ENCODE measurements at regions not wholly inside any gene's neighbourhood (a gene's known extent, or its start where the extent isn't known, plus 50 kb on each side); places are given as distances from the start of the nearest gene placed in this dataset.

GRCh38 chr21:32914424-32915039, 111.2 kb upstream of the OLIG2 start:
- H3K36me3 ChIP-seq (ENCODE audit: control insufficient read depth, insufficient read depth, low read length), result no peaks in the 10 kb centered on the region
- no peak overlapping the region for H3K23ac ChIP-seq (ENCODE audit: low read depth, low read length)
- CTCF ChIA-PET, result no interaction called here
- no peak overlapping the region for H2AFZ ChIP-seq (replicated peaks; ENCODE audit: low read length, poor library complexity)
- no peak overlapping the region for H2AK5ac ChIP-seq (ENCODE audit: low read depth, low read length)
- no peak overlapping the region for H2BK15ac ChIP-seq (ENCODE audit: low read depth, low read length)
- no peak overlapping the region for H3K4ac ChIP-seq (ENCODE audit: low read depth, low read length)
- no peak overlapping the region for H3K4me3 ChIP-seq (ENCODE audit: insufficient read depth, low read depth, low read length)
- no peak overlapping the region for H2AK9ac ChIP-seq (replicated peaks; ENCODE audit: low read depth, low read length, poor library complexity)
- dilution Hi-C loops (cut with HindIII; ENCODE audit: low sequenced_read_pairs, unreplicated experiment) (no loop called here), intact Hi-C loops (cut with micrococcal nuclease) (no loop called here), in situ Hi-C loops (cut with MboI; ENCODE audit: low sequenced_read_pairs) (no loop called here)
- no peak overlapping the region for H3K14ac ChIP-seq (replicated peaks; ENCODE audit: low read depth, low read length)
- no peak overlapping the region for H2BK120ac ChIP-seq (ENCODE audit: low read depth, low read length)
- TF ChIP-seq POLR2A (IDR thresholded peaks at IDR 0.05; ENCODE audit: low read depth, low read length) (no peak), FOS (IDR thresholded peaks at IDR 0.05; ENCODE audit: low read depth, low read length) (no peak), CTCF (conservative IDR thresholded peaks at IDR 0.05; ENCODE audit: low read depth, low read length) (no peak), SMC3 (IDR thresholded peaks at IDR 0.05; ENCODE audit: low read depth, low read length) (no peak), NFE2L2 (IDR thresholded peaks at IDR 0.05; ENCODE audit: low read depth, low read length) (no peak), CHD1 (IDR thresholded peaks at IDR 0.05; ENCODE audit: low read depth, low read length) (no peak), RCOR1 (IDR thresholded peaks at IDR 0.05; ENCODE audit: insufficient replicate concordance, low read length) (no peak), USF2 (IDR thresholded peaks at IDR 0.05; ENCODE audit: low read depth, low read length) (no peak), RFX5 (IDR thresholded peaks at IDR 0.05; ENCODE audit: low read depth, low read length) (no peak), ELK1 (IDR thresholded peaks at IDR 0.05; ENCODE audit: borderline replicate concordance, low read depth, low read length) (no peak), MXI1 (IDR thresholded peaks at IDR 0.05; ENCODE audit: borderline replicate concordance, low read depth, low read length) (no peak), CEBPB (IDR thresholded peaks at IDR 0.05; ENCODE audit: low read depth, low read length) (no peak), MAFK (IDR thresholded peaks at IDR 0.05; ENCODE audit: low read depth, low read length) (no peak), MAZ (IDR thresholded peaks at IDR 0.05; ENCODE audit: borderline replicate concordance, low read depth, low read length) (no peak), BHLHE40 (IDR thresholded peaks at IDR 0.05; ENCODE audit: low read depth, low read length) (no peak), RAD21 (IDR thresholded peaks at IDR 0.05; ENCODE audit: low read length) (no peak)
- H3K4me2 ChIP-seq (ENCODE audit: low read depth, low read length), result no peak overlapping the region
- H4K8ac ChIP-seq (ENCODE audit: low read depth in 2 of 2, low read length in 2 of 2), result no peak overlapping the region
- H3K79me1 ChIP-seq (ENCODE audit: low read depth in 1 of 2, low read length in 2 of 2), result no peaks in the 10 kb centered on the region
- H3K9ac ChIP-seq (ENCODE audit: low read depth, low read length), result no peak overlapping the region
- H3K9me1 ChIP-seq (ENCODE audit: insufficient read depth, low read length), result no peaks in the 10 kb centered on the region
- POLR2A ChIA-PET (ENCODE audit: unreplicated experiment), result no interaction called here
- H3K27ac ChIP-seq (ENCODE audit: insufficient read depth, low read length), result no peak overlapping the region
- WGBS, 2 experiments (ENCODE audit: extremely low coverage in 2 of 2, insufficient read length in 1 of 2), result no CpG with 5 or more reads among the region's 3 CpGs
- no peak overlapping the region for H4K91ac ChIP-seq (ENCODE audit: insufficient read depth, low read depth, low read length)
- H3K56ac ChIP-seq (ENCODE audit: extremely low read depth, insufficient read depth, low read length), result no peak overlapping the region
- H4K5ac ChIP-seq (ENCODE audit: low read depth, low read length), result no peak overlapping the region
- no peaks in the 10 kb centered on the region for H4K20me1 ChIP-seq (ENCODE audit: insufficient read depth, low read length)
- no peak overlapping the region for H2BK5ac ChIP-seq (ENCODE audit: low read depth, low read length, poor library complexity, severe bottlenecking)
- ATAC-seq (ENCODE audit: low read depth), result no peak
- no peak overlapping the region for H2BK20ac ChIP-seq (ENCODE audit: low read depth, low read length)
- BruUV-seq (replicated peaks), result no TSS peak
- H3K4me1 ChIP-seq (ENCODE audit: control insufficient read depth, insufficient read depth, low read length), result no peaks in the 10 kb centered on the region
- peaks cover 1% of the 10 kb centered on the region for H3K9me3 ChIP-seq (ENCODE audit: control insufficient read depth, insufficient read depth, low read length)
- H3K18ac ChIP-seq (ENCODE audit: low read depth, low read length), result no peak overlapping the region
- H3K27me3 ChIP-seq (ENCODE audit: control insufficient read depth, insufficient read depth, low read length), result peaks cover 8% of the 10 kb centered on the region
- DNase-seq, result no peak

Data from IMR-90 (cell line).